Karpas-422 (cell line): ENCODE measurements at regions not wholly inside any gene's neighbourhood (a gene's known extent, or its start where the extent isn't known, plus 50 kb on each side); places are given as distances from the start of the nearest gene placed in this dataset.

Experiments
- DNase-seq: peaks from one replicate; pipeline ENCODE4 v3.0.0-alpha.2; 2015
- H2AFZ ChIP-seq: fragments of 200-600 bp; sonication (generic); 2 replicates; pipeline ENCODE4 v1.6.1; 2014; ENCODE audit warnings: antibody characterized with exemption, low read length, mixed read lengths
- H3K27ac ChIP-seq: fragments of 200-600 bp; sonication (generic); 2 replicates; pipeline ENCODE4 v1.5.1; 2014; ENCODE audit warnings: mild to moderate bottlenecking, low read length, moderate library complexity
- H3K27me3 ChIP-seq: fragments of 200-600 bp; sonication (generic); 2 replicates; pipeline ENCODE4 v1.6.1; 2014; ENCODE audit warnings: low read length, mixed read lengths
- H3K36me3 ChIP-seq: fragments of 200-600 bp; sonication (generic); 2 replicates; pipeline ENCODE4 v1.6.1; 2014; ENCODE audit warnings: low read length, mixed read lengths; ENCODE audit not compliant: insufficient read depth
- H3K4me1 ChIP-seq: fragments of 200-600 bp; sonication (generic); 2 replicates; pipeline ENCODE4 v1.6.1; 2014; ENCODE audit warnings: mild to moderate bottlenecking, low read length, mixed read lengths
- H3K4me2 ChIP-seq: fragments of 200-600 bp; sonication (generic); 2 replicates; pipeline ENCODE4 v1.6.1; 2014; ENCODE audit warnings: low read length, low read depth, mild to moderate bottlenecking; ENCODE audit not compliant: poor library complexity, severe bottlenecking
- H3K4me3 ChIP-seq: fragments of 200-600 bp; sonication (generic); 2 replicates; pipeline ENCODE4 v1.5.1; 2014; ENCODE audit warnings: mild to moderate bottlenecking, antibody characterized with exemption, low read length, mixed read lengths
- H3K79me2 ChIP-seq: fragments of 200-600 bp; sonication (generic); 2 replicates; pipeline ENCODE4 v1.6.1; 2014; ENCODE audit warnings: mild to moderate bottlenecking, low read length, mixed read lengths
- H3K9ac ChIP-seq: fragments of 200-600 bp; sonication (generic); 2 replicates; pipeline ENCODE4 v1.6.0; 2014; ENCODE audit warnings: low read length
- H3K9me2 ChIP-seq: fragments of 200-600 bp; sonication (generic), shearing (Covaris generic); replicated peaks from 2 replicates; pipeline ENCODE4 v1.6.0; 2014; ENCODE audit warnings: mild to moderate bottlenecking, low read length, moderate library complexity; ENCODE audit not compliant: insufficient read depth
- H3K9me3 ChIP-seq: fragments of 300-700, 200-600 bp; sonication (generic); 2 replicates; pipeline ENCODE4 v1.6.1; 2014; ENCODE audit warnings: low read length, mixed read lengths
- H4K20me1 ChIP-seq: fragments of 200-600 bp; sonication (generic); 2 replicates; pipeline ENCODE4 v1.6.1; 2014; ENCODE audit warnings: mild to moderate bottlenecking, antibody characterized with exemption, low read length, low read depth; ENCODE audit not compliant: insufficient read depth

GRCh38 chr11:11009179-11009578 lies 151.3 kb upstream of the ZBED5 start:
- Histone ChIP-seq H3K4me1 (no peaks in the 10 kb centered on the region), H3K36me3 (no peaks in the 10 kb centered on the region), H3K79me2 (no peaks in the 10 kb centered on the region), H3K27ac (no peak overlapping the region), H3K4me3 (no peak overlapping the region), H4K20me1 (no peaks in the 10 kb centered on the region), H3K27me3 (no peaks in the 10 kb centered on the region), H3K4me2 (no peak overlapping the region), H2AFZ (no peak overlapping the region), H3K9ac (no peak overlapping the region), H3K9me2 (no peaks in the 10 kb centered on the region), H3K9me3 (no peaks in the 10 kb centered on the region)
- DNase-seq: no peak

- H3K79me2 ChIP-seq: no peaks in the 10 kb centered on the region
- H3K36me3 ChIP-seq: no peaks in the 10 kb centered on the region
- H3K4me3 ChIP-seq: no peak overlapping the region
- no peak overlapping the region for H3K27ac ChIP-seq
- no peaks in the 10 kb centered on the region for H3K9me3 ChIP-seq
- no peaks in the 10 kb centered on the region for H3K27me3 ChIP-seq
- H2AFZ ChIP-seq: no peak overlapping the region
- H3K4me1 ChIP-seq: no peaks in the 10 kb centered on the region
- H3K4me2 ChIP-seq: no peak overlapping the region
- no peaks in the 10 kb centered on the region for H3K9me2 ChIP-seq
- no peaks in the 10 kb centered on the region for H4K20me1 ChIP-seq
- H3K9ac ChIP-seq: no peak overlapping the region
- DNase-seq: no peak
Measured at GRCh38 chr11:11004069-11004468, 146.2 kb upstream of the ZBED5 start.

- Histone ChIP-seq H3K4me3 (no peak overlapping the region), H3K9me3 (no peaks in the 10 kb centered on the region), H3K9ac (no peak overlapping the region), H3K27ac (no peak overlapping the region), H4K20me1 (no peaks in the 10 kb centered on the region), H3K27me3 (no peaks in the 10 kb centered on the region), H2AFZ (no peak overlapping the region), H3K36me3 (no peaks in the 10 kb centered on the region), H3K4me1 (no peaks in the 10 kb centered on the region), H3K79me2 (no peaks in the 10 kb centered on the region), H3K4me2 (no peak overlapping the region), H3K9me2 (no peaks in the 10 kb centered on the region)
- DNase-seq: no peak
Measured at GRCh38 chr11:11003226-11003625, 145.4 kb upstream of the ZBED5 start.

GRCh38 chr11:11000579-11001283 lies 142.9 kb upstream of the ZBED5 start:
- H3K9me2 ChIP-seq: no peaks in the 10 kb centered on the region
- no peaks in the 10 kb centered on the region for H3K27me3 ChIP-seq
- H3K36me3 ChIP-seq: no peaks in the 10 kb centered on the region
- H3K4me1 ChIP-seq: no peaks in the 10 kb centered on the region
- no peaks in the 10 kb centered on the region for H3K79me2 ChIP-seq
- no peaks in the 10 kb centered on the region for H4K20me1 ChIP-seq
- no peak overlapping the region for H3K9ac ChIP-seq
- DNase-seq: no peak
- H3K9me3 ChIP-seq: no peaks in the 10 kb centered on the region
- no peak overlapping the region for H2AFZ ChIP-seq
- no peak overlapping the region for H3K4me3 ChIP-seq
- no peak overlapping the region for H3K27ac ChIP-seq
- no peak overlapping the region for H3K4me2 ChIP-seq

- Histone ChIP-seq H3K9ac (no peak overlapping the region), H3K9me2 (no peaks in the 10 kb centered on the region), H3K4me3 (no peak overlapping the region), H3K9me3 (no peaks in the 10 kb centered on the region), H4K20me1 (no peaks in the 10 kb centered on the region), H3K36me3 (no peaks in the 10 kb centered on the region), H3K79me2 (no peaks in the 10 kb centered on the region), H2AFZ (no peak overlapping the region), H3K4me2 (no peak overlapping the region), H3K27ac (no peak overlapping the region), H3K4me1 (no peaks in the 10 kb centered on the region), H3K27me3 (no peaks in the 10 kb centered on the region)
- DNase-seq: no peak
Measured at GRCh38 chr11:10998674-10999073, 140.8 kb upstream of the ZBED5 start.

- Histone ChIP-seq H3K79me2 (no peaks in the 10 kb centered on the region), H3K9ac (no peak overlapping the region), H3K4me3 (no peak overlapping the region), H3K27me3 (no peaks in the 10 kb centered on the region), H3K9me3 (no peaks in the 10 kb centered on the region), H4K20me1 (no peaks in the 10 kb centered on the region), H3K4me2 (no peak overlapping the region), H2AFZ (no peak overlapping the region), H3K27ac (no peak overlapping the region), H3K4me1 (no peaks in the 10 kb centered on the region), H3K9me2 (no peaks in the 10 kb centered on the region), H3K36me3 (no peaks in the 10 kb centered on the region)
- DNase-seq: no peak
Measured at GRCh38 chr11:10996678-10997077, 138.8 kb upstream of the ZBED5 start.

GRCh38 chr11:10993640-10994039 lies 135.8 kb upstream of the ZBED5 start:
- Histone ChIP-seq H4K20me1 (no peaks in the 10 kb centered on the region), H3K4me2 (no peak overlapping the region), H3K9me2 (no peaks in the 10 kb centered on the region), H3K27ac (no peak overlapping the region), H3K36me3 (no peaks in the 10 kb centered on the region), H3K4me3 (no peak overlapping the region), H3K9me3 (no peaks in the 10 kb centered on the region), H3K27me3 (no peaks in the 10 kb centered on the region), H3K9ac (no peak overlapping the region), H3K79me2 (no peaks in the 10 kb centered on the region), H3K4me1 (no peaks in the 10 kb centered on the region), H2AFZ (no peak overlapping the region)
- no peak for DNase-seq

- Histone ChIP-seq H3K4me3 (no peak overlapping the region), H4K20me1 (no peaks in the 10 kb centered on the region), H3K9ac (no peak overlapping the region), H3K27ac (no peak overlapping the region), H3K4me1 (no peaks in the 10 kb centered on the region), H2AFZ (no peak overlapping the region), H3K79me2 (no peaks in the 10 kb centered on the region), H3K36me3 (no peaks in the 10 kb centered on the region), H3K4me2 (no peak overlapping the region), H3K9me3 (no peaks in the 10 kb centered on the region), H3K27me3 (no peaks in the 10 kb centered on the region), H3K9me2 (no peaks in the 10 kb centered on the region)
- no peak for DNase-seq
Measured at GRCh38 chr11:10993186-10993585, 135.3 kb upstream of the ZBED5 start.
